Large intestine (tissue), 3 donors: ENCODE measurements at regions not wholly inside any gene's neighbourhood (a gene's known extent, or its start where the extent isn't known, plus 50 kb on each side); places are given as distances from the start of the nearest gene placed in this dataset.

Experiments
- DNase-seq, 2 donors: peaks; one replicate each; pipeline versions ENCODE4 v3.0.0 to v3.0.0-alpha.2; 2013
- H3K27ac ChIP-seq: one replicate; pipeline ENCODE4 v1.5.1; 2013; ENCODE audit warnings: low read length
- H3K27me3 ChIP-seq: 2 replicates; pipeline ENCODE4 v1.6.1; 2013; ENCODE audit warnings: low read length; ENCODE audit not compliant: control insufficient read depth, insufficient read depth
- H3K36me3 ChIP-seq: 2 replicates; pipeline ENCODE4 v1.6.1; 2013; ENCODE audit warnings: low read length; ENCODE audit not compliant: control insufficient read depth, insufficient read depth
- H3K4me1 ChIP-seq: one replicate; pipeline ENCODE4 v1.6.1; 2013; ENCODE audit warnings: low read length; ENCODE audit not compliant: control insufficient read depth, insufficient read depth
- H3K4me3 ChIP-seq: one replicate; pipeline ENCODE4 v1.5.1; 2013; ENCODE audit warnings: low read length
- H3K9me3 ChIP-seq: one replicate; pipeline ENCODE4 v1.6.1; 2013; ENCODE audit warnings: mild to moderate bottlenecking, low read depth, low read length, moderate library complexity; ENCODE audit not compliant: control insufficient read depth
- WGBS: methylation state at CpG from one replicate; pipeline ENCODE4 v1.1.5; 2013; ENCODE audit warnings: low lambda C conversion rate; ENCODE audit not compliant: insufficient coverage; 5-methylcytosine and 5-hydroxymethylcytosine counted together

- Histone ChIP-seq H3K4me1 (no peaks in the 10 kb centered on the region), H3K9me3 (no peaks in the 10 kb centered on the region), H3K36me3 (no peaks in the 10 kb centered on the region), H3K27me3 (no peaks in the 10 kb centered on the region), H3K4me3 (no peak overlapping the region), H3K27ac (no peak overlapping the region)
- no peak for DNase-seq
- WGBS, result no CpG with 5 or more reads among the region's 21 CpGs
Measured at GRCh38 chr5:179416114-179416822, 71.0 kb upstream of the ADAMTS2 start.

GRCh38 chr5:179415291-179416060 is 70.2 kb upstream of the ADAMTS2 start:
- DNase-seq, result no peak
- no CpG with 5 or more reads among the region's 11 CpGs for WGBS

GRCh38 chr5:179414459-179415261 is 69.4 kb upstream of the ADAMTS2 start:
- no peaks in the 10 kb centered on the region for H3K4me1 ChIP-seq
- H3K36me3 ChIP-seq, result no peaks in the 10 kb centered on the region
- H3K4me3 ChIP-seq, result no peak overlapping the region
- H3K27ac ChIP-seq, result no peak overlapping the region
- H3K27me3 ChIP-seq, result no peaks in the 10 kb centered on the region
- no peaks in the 10 kb centered on the region for H3K9me3 ChIP-seq
- no CpG with 5 or more reads among the region's 10 CpGs for WGBS
- no peak for DNase-seq

More at GRCh38 chr5:179415291-179416060, 70.2 kb upstream of the ADAMTS2 start:
- no peaks in the 10 kb centered on the region for H3K9me3 ChIP-seq
- no peaks in the 10 kb centered on the region for H3K4me1 ChIP-seq
- H3K27ac ChIP-seq, result no peak overlapping the region
- H3K27me3 ChIP-seq, result no peaks in the 10 kb centered on the region
- no peak overlapping the region for H3K4me3 ChIP-seq
- H3K36me3 ChIP-seq, result no peaks in the 10 kb centered on the region

GRCh38 chr5:179413711-179414458 is 68.6 kb upstream of the ADAMTS2 start:
- H3K9me3 ChIP-seq, result no peaks in the 10 kb centered on the region
- no peak overlapping the region for H3K4me3 ChIP-seq
- H3K27me3 ChIP-seq, result no peaks in the 10 kb centered on the region
- DNase-seq, result no peak
- no CpG with 5 or more reads among the region's 14 CpGs for WGBS
- no peaks in the 10 kb centered on the region for H3K4me1 ChIP-seq
- no peaks in the 10 kb centered on the region for H3K36me3 ChIP-seq
- no peak overlapping the region for H3K27ac ChIP-seq

GRCh38 chr5:179413086-179413690 is 67.9 kb upstream of the ADAMTS2 start:
- no peak overlapping the region for H3K27ac ChIP-seq
- no peaks in the 10 kb centered on the region for H3K27me3 ChIP-seq
- H3K4me3 ChIP-seq, result no peak overlapping the region
- no peaks in the 10 kb centered on the region for H3K36me3 ChIP-seq
- DNase-seq, result no peak
- WGBS, result no CpG with 5 or more reads among the region's 11 CpGs
- no peaks in the 10 kb centered on the region for H3K4me1 ChIP-seq
- H3K9me3 ChIP-seq, result no peaks in the 10 kb centered on the region

- Histone ChIP-seq H3K4me3 (no peak overlapping the region), H3K9me3 (no peaks in the 10 kb centered on the region), H3K4me1 (no peaks in the 10 kb centered on the region), H3K36me3 (no peaks in the 10 kb centered on the region), H3K27ac (no peak overlapping the region), H3K27me3 (no peaks in the 10 kb centered on the region)
- no CpG with 5 or more reads among the region's 14 CpGs for WGBS
- no peak for DNase-seq
Measured at GRCh38 chr5:179411161-179411841, 66.0 kb upstream of the ADAMTS2 start.

- no peak for DNase-seq
- Histone ChIP-seq H3K36me3 (no peaks in the 10 kb centered on the region), H3K4me3 (no peak overlapping the region), H3K27ac (no peak overlapping the region), H3K4me1 (no peaks in the 10 kb centered on the region), H3K9me3 (no peaks in the 10 kb centered on the region), H3K27me3 (no peaks in the 10 kb centered on the region)
- no CpG with 5 or more reads among the region's 27 CpGs for WGBS
Measured at GRCh38 chr5:179410291-179411160, 65.3 kb upstream of the ADAMTS2 start.

- DNase-seq, result no peak
- Histone ChIP-seq H3K27me3 (no peaks in the 10 kb centered on the region), H3K27ac (no peak overlapping the region), H3K4me3 (no peak overlapping the region), H3K36me3 (no peaks in the 10 kb centered on the region), H3K9me3 (no peaks in the 10 kb centered on the region), H3K4me1 (no peaks in the 10 kb centered on the region)
- no CpG with 5 or more reads among the region's 7 CpGs for WGBS
Measured at GRCh38 chr5:179409806-179410205, 64.5 kb upstream of the ADAMTS2 start.

GRCh38 chr5:179408611-179409010 is 63.4 kb upstream of the ADAMTS2 start:
- H3K27ac ChIP-seq, result no peak overlapping the region
- WGBS, result 86% methylated on average over 5 of the region's 19 CpGs
- no peak overlapping the region for H3K4me3 ChIP-seq
- DNase-seq, result no peak
- H3K27me3 ChIP-seq, result no peaks in the 10 kb centered on the region
- H3K4me1 ChIP-seq, result no peaks in the 10 kb centered on the region
- H3K9me3 ChIP-seq, result no peaks in the 10 kb centered on the region
- no peaks in the 10 kb centered on the region for H3K36me3 ChIP-seq
